ENCODE measurements at regions not wholly inside any gene's neighbourhood (a gene's known extent, or its start where the extent isn't known, plus 50 kb on each side); places are given as distances from the start of the nearest gene placed in this dataset.

- no peak for TF ChIP-seq CTCF (IDR thresholded peaks at IDR 0.05; ENCODE audit: insufficient read depth, missing control alignments)
- DNase-seq (ENCODE audit: insufficient read length, low spot score) (no peak), FAIRE-seq (no peak)
Observed at GRCh38 chr22:49021926-49022815, 805.5 kb downstream of the BRD1 start.

- no peak for FAIRE-seq
- no peak for DNase-seq (ENCODE audit: insufficient read length, low spot score)
- no peak for TF ChIP-seq CTCF (IDR thresholded peaks at IDR 0.05; ENCODE audit: insufficient read depth, missing control alignments)
Observed at GRCh38 chr22:49021131-49021925, 806.3 kb downstream of the BRD1 start.

- no peak for TF ChIP-seq CTCF (IDR thresholded peaks at IDR 0.05; ENCODE audit: insufficient read depth, missing control alignments)
- DNase-seq (ENCODE audit: insufficient read length, low spot score) (no peak), FAIRE-seq (no peak)
Observed at GRCh38 chr22:49019737-49020713, 807.6 kb downstream of the BRD1 start.

GRCh38 chr22:49018601-49019000 lies 809.1 kb downstream of the BRD1 start:
- DNase-seq (ENCODE audit: insufficient read length, low spot score) (no peak), FAIRE-seq (no peak)
- no peak for TF ChIP-seq CTCF (IDR thresholded peaks at IDR 0.05; ENCODE audit: insufficient read depth, missing control alignments)

GRCh38 chr22:49017482-49018329 lies 810.0 kb downstream of the BRD1 start:
- no peak for TF ChIP-seq CTCF (IDR thresholded peaks at IDR 0.05; ENCODE audit: insufficient read depth, missing control alignments)
- no peak for FAIRE-seq
- DNase-seq (ENCODE audit: insufficient read length, low spot score), result no peak

GRCh38 chr22:49016909-49017481 lies 810.7 kb downstream of the BRD1 start:
- FAIRE-seq (no peak), DNase-seq (ENCODE audit: insufficient read length, low spot score) (no peak)
- no peak for TF ChIP-seq CTCF (IDR thresholded peaks at IDR 0.05; ENCODE audit: insufficient read depth, missing control alignments)

Measured in D721Med (cell line).